ENCODE measurements at regions not wholly inside any gene's neighbourhood (a gene's known extent, or its start where the extent isn't known, plus 50 kb on each side); places are given as distances from the start of the nearest gene placed in this dataset.
"Not testable (repeated sequence)": the region's sequence is repeated elsewhere in the genome, so short reads cannot be mapped to it uniquely, and the experiment has no call there.

- H3K4me3 ChIP-seq (ENCODE audit: low read depth, low read length), result no peak overlapping the region
- DNase-seq (ENCODE audit: low read depth), result peak; percentile 1
- TF ChIP-seq CTCF (IDR thresholded peaks at IDR 0.05; ENCODE audit: insufficient read depth, low read depth, low read length, missing control alignments), result no peak
Measured at GRCh38 chr3:109985943-109986555, 648.7 kb upstream of the DPPA4 start.

GRCh38 chr3:109994853-109995252 lies 657.5 kb upstream of the DPPA4 start:
- TF ChIP-seq CTCF (IDR thresholded peaks at IDR 0.05; ENCODE audit: insufficient read depth, low read depth, low read length, missing control alignments), result no peak
- no peak overlapping the region for H3K4me3 ChIP-seq (ENCODE audit: low read depth, low read length)
- DNase-seq (ENCODE audit: low read depth), result no peak

- H3K4me3 ChIP-seq (ENCODE audit: low read depth, low read length), result no peak overlapping the region
- no peak for DNase-seq (ENCODE audit: low read depth)
- no peak for TF ChIP-seq CTCF (IDR thresholded peaks at IDR 0.05; ENCODE audit: insufficient read depth, low read depth, low read length, missing control alignments)
Measured at GRCh38 chr3:109995377-109995776, 658.0 kb upstream of the DPPA4 start.

GRCh38 chr3:110001905-110002304 lies 664.6 kb upstream of the DPPA4 start:
- not testable (repeated sequence) for DNase-seq (ENCODE audit: low read depth); H3K4me3 ChIP-seq (ENCODE audit: low read depth, low read length)

- no peak overlapping the region for H3K4me3 ChIP-seq (ENCODE audit: low read depth, low read length)
- no peak for DNase-seq (ENCODE audit: low read depth)
- no peak for TF ChIP-seq CTCF (IDR thresholded peaks at IDR 0.05; ENCODE audit: insufficient read depth, low read depth, low read length, missing control alignments)
Measured at GRCh38 chr3:110006913-110007312, 669.6 kb upstream of the DPPA4 start.

GRCh38 chr3:110015231-110015963 lies 678.1 kb upstream of the DPPA4 start:
- no peak for TF ChIP-seq CTCF (IDR thresholded peaks at IDR 0.05; ENCODE audit: insufficient read depth, low read depth, low read length, missing control alignments)
- peak; percentile 10 for DNase-seq (ENCODE audit: low read depth)
- no peak overlapping the region for H3K4me3 ChIP-seq (ENCODE audit: low read depth, low read length)

- no peak overlapping the region for H3K4me3 ChIP-seq (ENCODE audit: low read depth, low read length)
- TF ChIP-seq CTCF (IDR thresholded peaks at IDR 0.05; ENCODE audit: insufficient read depth, low read depth, low read length, missing control alignments), result no peak
- no peak for DNase-seq (ENCODE audit: low read depth)
Measured at GRCh38 chr3:110016235-110016815, 679.0 kb upstream of the DPPA4 start.
